LNCaP clone FGC (cell line): ENCODE measurements at regions not wholly inside any gene's neighbourhood (a gene's known extent, or its start where the extent isn't known, plus 50 kb on each side); places are given as distances from the start of the nearest gene placed in this dataset.
"Not testable (repeated sequence)": the region's sequence is repeated elsewhere in the genome, so short reads cannot be mapped to it uniquely, and the experiment has no call there.

Source experiments
- DNase-seq: peaks from one replicate; pipeline ENCODE4 v3.0.0-alpha.2; 2011; ENCODE audit warnings: low read depth
- H3K4me3 ChIP-seq: 2 replicates; pipeline ENCODE4 v1.5.1; 2011; ENCODE audit warnings: mild to moderate bottlenecking, low read depth, low read length, control low read depth
- CTCF ChIP-seq: IDR thresholded peaks from 2 replicates; pipeline ENCODE4 v1.5.1; 2012; ENCODE audit warnings: mild to moderate bottlenecking; ENCODE audit not compliant: control insufficient read depth, insufficient read depth; ENCODE audit errors: extremely low read depth

- no peak for DNase-seq
- no peak for TF ChIP-seq CTCF
- no peak overlapping the region for H3K4me3 ChIP-seq
Observed at GRCh38 chr11:81970886-81971285, 762.8 kb downstream of the FAM181B start.

- no peak for DNase-seq
- TF ChIP-seq CTCF: no peak
- H3K4me3 ChIP-seq: no peak overlapping the region
Observed at GRCh38 chr11:81967242-81967641, 766.4 kb downstream of the FAM181B start.

- TF ChIP-seq CTCF: no peak
- no peak overlapping the region for H3K4me3 ChIP-seq
- no peak for DNase-seq
Observed at GRCh38 chr11:81966340-81966739, 767.3 kb downstream of the FAM181B start.

- no peak for DNase-seq
- H3K4me3 ChIP-seq: no peak overlapping the region
- TF ChIP-seq CTCF: peak; percentile 44
Observed at GRCh38 chr11:81963018-81963417, 770.6 kb downstream of the FAM181B start.

GRCh38 chr11:81960443-81960842 is 773.2 kb downstream of the FAM181B start:
- no peak for DNase-seq

GRCh38 chr11:81959341-81959740 is 774.3 kb downstream of the FAM181B start:
- H3K4me3 ChIP-seq: no peak overlapping the region
- no peak for TF ChIP-seq CTCF
- DNase-seq: no peak

More at GRCh38 chr11:81960443-81960842, 773.2 kb downstream of the FAM181B start:
- no peak for TF ChIP-seq CTCF
- no peak overlapping the region for H3K4me3 ChIP-seq

GRCh38 chr11:81954301-81954700 is 779.4 kb downstream of the FAM181B start:
- not testable (repeated sequence) for H3K4me3 ChIP-seq, DNase-seq
